Tibial nerve (tissue), 4 donors: ENCODE measurements at regions not wholly inside any gene's neighbourhood (a gene's known extent, or its start where the extent isn't known, plus 50 kb on each side); places are given as distances from the start of the nearest gene placed in this dataset.

Experiments
- EP300 ChIP-seq, 2 donors: sonication (generic); formaldehyde crosslinking; IDR thresholded peaks; one replicate each; pipeline ENCODE4 v1.6.1; 2017; ENCODE audit warnings: antibody characterized with exemption in 2 of 2, mild to moderate bottlenecking in 1 of 2
- POLR2A ChIP-seq, 2 donors: fragments of 450-650 bp; IDR thresholded peaks; one replicate each; pipeline ENCODE4 v1.6.1; 2017; ENCODE audit warnings: antibody characterized with exemption in 2 of 2, mild to moderate bottlenecking in 2 of 2, moderate library complexity in 2 of 2
- TF ChIP-seq, protein P1 (sequence below), 5 experiments: fragments of 200-600 bp in 3 of 5; fragments of 450-650 bp in 2 of 5; sonication (generic) in 3 of 5; IDR thresholded peaks; one replicate each; pipeline ENCODE4 v1.5.1; 2016 to 2019; ENCODE audit warnings: antibody characterized with exemption in 5 of 5, mild to moderate bottlenecking in 3 of 5, moderate library complexity in 2 of 5

DNA sequence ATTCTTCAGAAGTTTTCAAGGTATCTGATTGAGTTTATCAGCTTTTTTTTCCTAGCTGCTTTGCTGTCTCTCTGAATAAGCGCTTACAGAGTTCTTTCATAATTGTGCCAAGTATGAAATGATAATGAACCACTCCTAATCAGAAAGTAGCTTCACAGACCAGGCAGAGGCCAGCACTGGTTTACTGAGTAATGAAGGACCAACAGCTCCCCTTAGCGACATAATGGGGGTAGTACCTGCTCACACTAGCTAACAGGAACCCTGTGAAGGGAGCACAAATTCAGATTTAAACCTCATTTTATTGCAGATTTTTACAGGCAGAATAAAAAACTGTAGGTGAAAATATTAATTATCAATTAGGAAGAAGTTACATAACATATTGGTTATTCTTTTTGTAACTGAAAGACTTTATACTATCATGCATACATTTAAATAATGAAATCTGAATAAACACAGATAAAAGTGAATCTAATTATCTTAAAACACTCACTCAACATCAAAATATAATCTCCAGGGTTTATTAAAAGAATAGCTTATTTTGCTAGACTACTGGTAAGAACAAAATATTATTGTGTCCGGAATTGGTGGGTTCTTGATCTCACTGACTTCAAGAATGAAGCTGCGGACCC lies 53.7 kb upstream of the LRRC30 start:
- TF ChIP-seq EP300 (IDR thresholded peaks at IDR 0.05) (no peak), POLR2A (IDR thresholded peaks at IDR 0.05) (no peak)
- TF ChIP-seq, protein P1, sequence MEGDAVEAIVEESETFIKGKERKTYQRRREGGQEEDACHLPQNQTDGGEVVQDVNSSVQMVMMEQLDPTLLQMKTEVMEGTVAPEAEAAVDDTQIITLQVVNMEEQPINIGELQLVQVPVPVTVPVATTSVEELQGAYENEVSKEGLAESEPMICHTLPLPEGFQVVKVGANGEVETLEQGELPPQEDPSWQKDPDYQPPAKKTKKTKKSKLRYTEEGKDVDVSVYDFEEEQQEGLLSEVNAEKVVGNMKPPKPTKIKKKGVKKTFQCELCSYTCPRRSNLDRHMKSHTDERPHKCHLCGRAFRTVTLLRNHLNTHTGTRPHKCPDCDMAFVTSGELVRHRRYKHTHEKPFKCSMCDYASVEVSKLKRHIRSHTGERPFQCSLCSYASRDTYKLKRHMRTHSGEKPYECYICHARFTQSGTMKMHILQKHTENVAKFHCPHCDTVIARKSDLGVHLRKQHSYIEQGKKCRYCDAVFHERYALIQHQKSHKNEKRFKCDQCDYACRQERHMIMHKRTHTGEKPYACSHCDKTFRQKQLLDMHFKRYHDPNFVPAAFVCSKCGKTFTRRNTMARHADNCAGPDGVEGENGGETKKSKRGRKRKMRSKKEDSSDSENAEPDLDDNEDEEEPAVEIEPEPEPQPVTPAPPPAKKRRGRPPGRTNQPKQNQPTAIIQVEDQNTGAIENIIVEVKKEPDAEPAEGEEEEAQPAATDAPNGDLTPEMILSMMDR (IDR thresholded peaks at IDR 0.05), result peak; percentile 30 to 63 (median 45)
